Uterus (tissue), 3 donors: ENCODE measurements at regions not wholly inside any gene's neighbourhood (a gene's known extent, or its start where the extent isn't known, plus 50 kb on each side); places are given as distances from the start of the nearest gene placed in this dataset.

Experiments
- DNase-seq, 2 donors: peaks; one replicate each; pipeline ENCODE4 v3.0.0-alpha.2; 2019 to 2020
- H3K27ac ChIP-seq, 2 donors: fragments of 200-600 bp; sonication (generic); 1 replicate in 1 of 2; 2 replicates in 1 of 2; pipeline ENCODE4 v1.5.1; 2016 to 2018
- H3K27me3 ChIP-seq, 2 donors: fragments of 200-600 bp; sonication (generic); one replicate each; pipeline ENCODE4 v1.5.1; 2018 to 2019; ENCODE audit warnings: control low read depth in 1 of 2
- H3K36me3 ChIP-seq, 2 donors: fragments of 200-600 bp; sonication (generic); one replicate each; pipeline ENCODE4 v1.5.1; 2019; ENCODE audit warnings: control low read depth in 1 of 2
- H3K4me1 ChIP-seq, 2 donors: fragments of 200-600 bp; sonication (generic); one replicate each; pipeline ENCODE4 v1.5.1; 2018 to 2019; ENCODE audit warnings: control low read depth in 1 of 2
- H3K4me3 ChIP-seq, 2 donors: fragments of 200-600 bp; sonication (generic); 1 replicate in 1 of 2; 2 replicates in 1 of 2; pipeline ENCODE4 v1.5.1; 2018 to 2019; ENCODE audit warnings: mild to moderate bottlenecking in 1 of 2
- H3K9me3 ChIP-seq, 2 donors: fragments of 200-600 bp; sonication (generic); one replicate each; pipeline ENCODE4 v1.5.1; 2019; ENCODE audit warnings: control low read depth in 1 of 2
- POLR2A ChIP-seq, 2 donors: fragments of 450-650 bp; IDR thresholded peaks; one replicate each; pipeline ENCODE4 v1.6.1; 2016; ENCODE audit warnings: antibody characterized with exemption in 2 of 2, mild to moderate bottlenecking in 1 of 2, moderate library complexity in 1 of 2
- intact Hi-C: fragments of 100-400 bp; cut with DNase I; formaldehyde crosslinking; loops from one replicate; pipeline ENCODE4 v1.15.1; 2023; ENCODE audit warnings: low total_unique reads
- TF ChIP-seq, protein P1 (sequence below), 4 experiments: fragments of 200-600 bp in 2 of 4; fragments of 450-650 bp in 2 of 4; sonication (generic) in 2 of 4; IDR thresholded peaks; one replicate each; pipeline ENCODE4 v1.5.1; 2016 to 2019; ENCODE audit warnings: antibody characterized with exemption in 4 of 4, mild to moderate bottlenecking in 2 of 4, moderate library complexity in 1 of 4
- donor health status: DM: yes; HTN: yes; CAD: no.

DNA sequence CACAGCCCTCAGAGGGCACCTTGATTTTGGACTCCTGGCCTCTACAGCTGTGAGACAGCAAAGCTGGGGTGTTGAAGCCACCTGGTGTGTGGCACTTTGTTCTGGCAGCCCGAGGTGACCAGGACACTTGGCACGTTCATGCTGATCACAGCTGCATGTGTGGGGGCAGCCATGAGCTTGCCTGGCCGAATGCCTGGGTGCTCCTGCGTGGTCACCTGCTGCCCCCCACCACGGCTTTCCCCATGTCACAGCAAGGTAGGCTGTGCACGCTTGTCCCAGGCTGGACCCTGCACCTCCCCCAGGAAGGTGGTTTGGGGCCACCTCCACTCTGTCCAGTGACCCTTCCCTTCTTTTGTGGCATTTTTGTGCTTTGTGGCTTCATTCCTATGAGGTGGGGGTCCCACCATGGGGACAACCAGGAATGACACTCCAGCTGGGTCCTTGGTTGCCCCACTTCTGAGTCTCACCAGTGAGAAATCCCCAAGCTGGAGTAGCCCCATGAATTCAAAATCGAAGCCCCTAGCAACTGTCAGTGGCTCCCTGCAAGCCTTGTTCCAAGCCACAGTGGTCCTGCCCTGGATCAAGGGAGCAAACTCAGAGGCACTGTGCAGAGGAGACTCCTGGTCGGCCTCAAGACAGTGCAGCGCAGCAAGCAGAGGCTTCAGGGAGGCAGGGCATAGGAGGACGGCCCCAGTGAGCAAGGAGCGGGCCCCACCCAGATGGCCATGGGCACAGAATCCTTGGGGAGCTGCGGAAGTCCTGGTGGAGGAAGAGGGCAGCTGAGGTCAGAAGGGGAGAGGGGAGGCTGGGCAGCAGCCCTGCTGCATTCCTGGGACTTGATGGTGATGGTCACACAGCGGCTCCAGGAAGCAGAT lies 121.4 kb upstream of the HS6ST1 start:
- H3K27ac ChIP-seq, result no peak overlapping the region
- peak in 1 of 2 donors; percentile 6 for DNase-seq
- no peaks in the 10 kb centered on the region for H3K36me3 ChIP-seq

DNA sequence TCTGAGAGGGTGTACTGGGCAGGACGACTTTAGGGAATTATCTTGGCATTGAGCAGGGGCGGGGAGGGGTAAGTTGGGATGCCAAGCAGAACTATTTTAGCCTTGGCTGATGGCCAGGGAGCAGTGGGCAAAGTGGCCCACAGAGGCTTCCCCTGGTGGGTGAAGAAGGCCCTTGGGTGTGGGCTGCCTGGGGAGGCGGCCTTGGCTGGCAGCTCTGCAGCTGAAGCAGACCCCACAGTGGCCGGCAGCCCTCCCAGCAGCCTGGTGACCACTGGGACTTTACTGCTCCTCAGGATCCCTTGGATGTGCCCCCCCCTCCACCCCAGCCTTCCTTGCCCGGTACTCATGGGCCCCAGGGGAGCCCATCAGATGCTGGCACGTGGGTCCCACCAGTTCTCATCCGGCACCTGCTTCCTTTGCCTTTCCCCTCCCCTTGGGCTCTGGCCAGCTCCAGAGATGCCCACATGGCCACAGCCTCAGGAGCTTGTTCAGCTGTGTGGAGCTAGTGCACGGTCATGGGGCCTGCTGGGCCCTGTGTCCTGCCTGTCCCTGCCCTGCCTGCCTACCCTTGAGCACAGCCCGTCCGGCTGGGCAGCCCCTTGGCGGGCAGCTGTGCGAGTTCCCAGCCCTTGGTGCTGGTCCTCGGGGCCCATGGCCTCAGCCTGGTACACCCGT lies 122.1 kb upstream of the HS6ST1 start:
- no peaks in the 10 kb centered on the region for H3K27me3 ChIP-seq
- no peaks in the 10 kb centered on the region for H3K36me3 ChIP-seq
- no peak overlapping the region for H3K4me3 ChIP-seq
- H3K9me3 ChIP-seq, result no peaks in the 10 kb centered on the region
- TF ChIP-seq, protein P1, sequence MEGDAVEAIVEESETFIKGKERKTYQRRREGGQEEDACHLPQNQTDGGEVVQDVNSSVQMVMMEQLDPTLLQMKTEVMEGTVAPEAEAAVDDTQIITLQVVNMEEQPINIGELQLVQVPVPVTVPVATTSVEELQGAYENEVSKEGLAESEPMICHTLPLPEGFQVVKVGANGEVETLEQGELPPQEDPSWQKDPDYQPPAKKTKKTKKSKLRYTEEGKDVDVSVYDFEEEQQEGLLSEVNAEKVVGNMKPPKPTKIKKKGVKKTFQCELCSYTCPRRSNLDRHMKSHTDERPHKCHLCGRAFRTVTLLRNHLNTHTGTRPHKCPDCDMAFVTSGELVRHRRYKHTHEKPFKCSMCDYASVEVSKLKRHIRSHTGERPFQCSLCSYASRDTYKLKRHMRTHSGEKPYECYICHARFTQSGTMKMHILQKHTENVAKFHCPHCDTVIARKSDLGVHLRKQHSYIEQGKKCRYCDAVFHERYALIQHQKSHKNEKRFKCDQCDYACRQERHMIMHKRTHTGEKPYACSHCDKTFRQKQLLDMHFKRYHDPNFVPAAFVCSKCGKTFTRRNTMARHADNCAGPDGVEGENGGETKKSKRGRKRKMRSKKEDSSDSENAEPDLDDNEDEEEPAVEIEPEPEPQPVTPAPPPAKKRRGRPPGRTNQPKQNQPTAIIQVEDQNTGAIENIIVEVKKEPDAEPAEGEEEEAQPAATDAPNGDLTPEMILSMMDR (IDR thresholded peaks at IDR 0.05), result no peak
- TF ChIP-seq POLR2A (IDR thresholded peaks at IDR 0.05), result no peak
- H3K4me1 ChIP-seq, result no peaks in the 10 kb centered on the region
- DNase-seq, result peak in 1 of 2 donors; percentile 12
- intact Hi-C loops, result no loop called here
- no peak overlapping the region for H3K27ac ChIP-seq

More for the DNA sequence above, 121.4 kb upstream of the HS6ST1 start:
- no peaks in the 10 kb centered on the region for H3K27me3 ChIP-seq
- TF ChIP-seq, protein P1 (IDR thresholded peaks at IDR 0.05), result no peak
- TF ChIP-seq POLR2A (IDR thresholded peaks at IDR 0.05), result no peak
- no peaks in the 10 kb centered on the region for H3K9me3 ChIP-seq
- H3K4me3 ChIP-seq, result no peak overlapping the region
- intact Hi-C loops, result no loop called here
- H3K4me1 ChIP-seq, result no peaks in the 10 kb centered on the region

DNA sequence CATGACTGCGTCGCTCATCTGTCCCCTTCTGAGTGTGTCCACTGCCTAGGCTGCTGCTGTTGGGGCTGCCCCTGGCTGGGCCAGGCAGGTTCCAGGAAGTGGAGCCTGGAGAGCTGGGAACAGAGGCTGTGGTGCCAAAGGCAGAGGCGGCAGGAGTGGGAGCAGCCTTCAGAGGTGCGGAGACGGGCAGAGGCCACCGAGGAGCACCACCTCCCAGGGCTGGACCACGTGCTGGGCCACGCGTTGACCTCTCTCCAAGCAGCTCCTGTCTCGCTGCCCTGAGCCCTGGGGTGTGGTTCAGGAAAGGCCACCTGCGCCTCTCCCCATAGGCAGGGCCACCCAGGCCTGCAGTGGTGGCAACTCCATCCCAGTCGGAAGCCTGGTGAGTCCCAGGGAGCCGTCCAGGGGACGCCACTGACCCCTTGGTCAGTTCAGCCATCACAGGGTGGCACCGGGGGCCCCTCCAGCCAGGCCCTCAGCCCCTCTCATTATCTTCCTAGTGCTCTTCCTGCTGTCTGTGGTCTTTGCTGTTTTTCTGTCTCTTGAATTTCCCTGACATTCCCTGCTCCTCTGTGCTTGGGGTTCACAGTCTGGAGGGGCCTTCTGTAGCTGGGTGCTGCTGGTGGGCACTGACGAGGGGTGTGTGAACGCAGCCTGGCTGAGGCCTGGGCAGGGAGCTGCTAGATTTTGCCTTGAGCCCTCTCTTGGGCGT lies 122.8 kb upstream of the HS6ST1 start:
- Histone ChIP-seq H3K36me3 (no peaks in the 10 kb centered on the region), H3K4me3 (no peak overlapping the region), H3K27me3 (no peaks in the 10 kb centered on the region), H3K4me1 (no peaks in the 10 kb centered on the region), H3K9me3 (no peaks in the 10 kb centered on the region), H3K27ac (no peak overlapping the region)
- no peak for TF ChIP-seq POLR2A (IDR thresholded peaks at IDR 0.05)
- TF ChIP-seq, protein P1 (IDR thresholded peaks at IDR 0.05), result no peak
- peak in 1 of 2 donors; percentile 9 for DNase-seq
- intact Hi-C loops, result no loop called here

DNA sequence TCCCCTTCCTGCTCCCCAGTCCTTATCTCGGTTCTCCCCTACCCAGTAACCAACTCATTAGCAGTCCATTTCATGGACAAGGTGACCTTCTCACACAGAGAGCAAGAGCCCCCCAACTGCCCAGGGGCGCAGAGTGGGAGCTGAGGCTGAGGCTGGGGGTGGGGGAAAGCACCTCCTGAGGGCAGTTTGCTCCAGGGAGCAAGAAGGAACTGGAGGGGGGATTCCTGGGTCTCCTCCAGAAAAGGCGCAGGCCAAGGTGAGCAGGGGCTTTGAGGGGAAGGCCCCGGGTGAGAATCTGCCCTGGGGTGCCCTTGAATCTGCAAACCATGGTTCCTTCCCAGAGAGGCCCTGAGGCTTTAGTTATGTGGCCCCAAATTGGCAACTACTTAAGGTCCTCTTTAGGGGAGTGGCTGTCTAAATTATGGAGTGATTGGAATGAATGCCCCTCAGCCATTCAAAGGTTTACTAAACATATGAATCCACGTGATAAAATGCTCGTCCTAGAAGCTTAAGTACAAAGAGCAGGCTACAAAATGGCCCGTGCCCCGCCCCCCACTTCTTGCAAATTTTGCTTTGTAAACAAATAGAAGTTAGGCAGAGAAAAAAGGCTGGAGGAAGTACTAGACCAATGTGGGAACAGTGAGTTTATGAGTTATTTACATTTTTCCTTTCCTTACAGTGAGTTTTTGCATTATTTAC lies 123.5 kb upstream of the HS6ST1 start:
- no peak for TF ChIP-seq POLR2A (IDR thresholded peaks at IDR 0.05)
- TF ChIP-seq, protein P1 (IDR thresholded peaks at IDR 0.05), result no peak
- H3K36me3 ChIP-seq, result no peaks in the 10 kb centered on the region
- no peak overlapping the region for H3K27ac ChIP-seq
- intact Hi-C loops, result no loop called here
- H3K9me3 ChIP-seq, result no peaks in the 10 kb centered on the region
- H3K4me3 ChIP-seq, result no peak overlapping the region
- no peaks in the 10 kb centered on the region for H3K27me3 ChIP-seq
- no peaks in the 10 kb centered on the region for H3K4me1 ChIP-seq
- DNase-seq, result peak in 1 of 2 donors; percentile 7
